ENCODE measurements at regions not wholly inside any gene's neighbourhood (a gene's known extent, or its start where the extent isn't known, plus 50 kb on each side); places are given as distances from the start of the nearest gene placed in this dataset.

- TF ChIP-seq CTCF (IDR thresholded peaks at IDR 0.05; ENCODE audit: low read depth, low read length) = no peak
- no peak for DNase-seq (ENCODE audit: low read depth, low spot score)
- in situ Hi-C loops (cut with HindIII; ENCODE audit: low sequenced_read_pairs) = no loop called here
These were observed 211.1 kb upstream of the NUDT6 start for GRCh38 chr4:123133397-123134050.

GRCh38 chr4:123144616-123145015 lies 222.2 kb upstream of the NUDT6 start:
- in situ Hi-C loops (cut with HindIII; ENCODE audit: low sequenced_read_pairs) = no loop called here
- H3K4me3 ChIP-seq (ENCODE audit: low read depth, low read length) = no peak overlapping the region
- TF ChIP-seq CTCF (IDR thresholded peaks at IDR 0.05; ENCODE audit: low read depth, low read length) = no peak
- no peak for DNase-seq (ENCODE audit: low read depth, low spot score)

More at GRCh38 chr4:123133397-123134050, 211.1 kb upstream of the NUDT6 start:
- H3K4me3 ChIP-seq (ENCODE audit: low read depth, low read length) = no peak overlapping the region

DNA sequence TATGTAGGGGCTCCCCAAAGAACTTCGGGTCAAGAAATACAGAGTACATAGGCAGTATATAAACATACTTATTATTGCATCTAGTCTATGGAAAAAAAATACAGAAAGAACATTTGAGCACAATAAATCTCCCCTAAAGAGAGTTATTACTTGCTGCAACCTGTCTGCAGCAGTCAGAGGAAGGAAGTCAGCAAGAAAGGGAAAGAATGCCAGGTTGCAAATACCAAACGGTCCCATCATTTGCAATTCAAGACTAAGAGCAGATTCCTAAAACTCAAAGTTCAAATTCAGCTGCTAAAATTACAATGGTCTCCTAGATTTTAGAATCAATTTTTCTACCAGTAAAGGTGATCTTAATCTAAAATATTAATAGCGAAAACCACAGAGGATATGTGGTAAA lies 236.2 kb upstream of the NUDT6 start:
- no peak for DNase-seq (ENCODE audit: low read depth, low spot score)
- H3K4me3 ChIP-seq (ENCODE audit: low read depth, low read length) = no peak overlapping the region
- no peak for TF ChIP-seq CTCF (IDR thresholded peaks at IDR 0.05; ENCODE audit: low read depth, low read length)
- in situ Hi-C loops (cut with HindIII; ENCODE audit: low sequenced_read_pairs) = no loop called here

DNA sequence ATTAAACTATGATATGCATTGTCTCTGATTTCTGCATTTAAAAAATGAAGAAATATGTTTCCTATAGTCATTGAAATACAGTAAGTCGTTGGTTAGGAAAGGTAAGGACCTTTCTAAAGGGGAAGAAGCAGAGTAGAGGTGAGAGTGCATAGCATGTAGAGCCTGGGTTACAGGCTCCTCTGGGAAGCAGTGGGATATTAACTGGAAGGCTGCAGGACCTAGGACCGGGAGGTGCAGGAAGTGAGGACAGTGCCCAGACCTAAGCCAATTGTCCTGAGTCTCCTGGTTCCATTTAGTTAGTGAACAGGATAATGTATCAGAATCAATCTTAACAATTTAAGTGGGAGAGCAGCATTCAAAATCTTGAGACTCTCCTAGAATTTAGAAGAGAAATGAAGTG lies 237.1 kb upstream of the NUDT6 start:
- H3K4me3 ChIP-seq (ENCODE audit: low read depth, low read length) = no peak overlapping the region
- in situ Hi-C loops (cut with HindIII; ENCODE audit: low sequenced_read_pairs) = no loop called here
- TF ChIP-seq CTCF (IDR thresholded peaks at IDR 0.05; ENCODE audit: low read depth, low read length) = no peak
- DNase-seq (ENCODE audit: low read depth, low spot score) = no peak

DNA sequence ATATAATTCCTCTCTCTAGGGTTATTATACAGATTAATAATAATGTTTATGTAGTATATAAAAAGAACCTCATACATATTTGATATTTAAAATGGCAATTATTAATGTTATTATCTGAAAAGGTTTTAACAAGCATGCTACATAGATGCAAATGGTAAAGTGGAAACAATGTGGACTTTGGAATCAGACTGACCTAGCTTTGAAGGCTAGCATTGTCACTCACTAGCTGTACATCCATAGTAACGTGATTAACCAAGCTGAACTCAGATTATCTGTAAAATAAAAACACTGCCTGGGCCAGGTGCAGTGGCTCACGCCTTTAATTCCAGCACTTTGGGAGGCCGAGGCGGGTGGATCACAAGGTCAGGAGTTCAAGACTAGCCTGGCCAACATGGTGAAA lies 233.7 kb upstream of the SPRY1 start:
- DNase-seq (ENCODE audit: low read depth, low spot score) = no peak
- no peak for TF ChIP-seq CTCF (IDR thresholded peaks at IDR 0.05; ENCODE audit: low read depth, low read length)
- H3K4me3 ChIP-seq (ENCODE audit: low read depth, low read length) = no peak overlapping the region
- in situ Hi-C loops (cut with HindIII; ENCODE audit: low sequenced_read_pairs) = no loop called here

DNA sequence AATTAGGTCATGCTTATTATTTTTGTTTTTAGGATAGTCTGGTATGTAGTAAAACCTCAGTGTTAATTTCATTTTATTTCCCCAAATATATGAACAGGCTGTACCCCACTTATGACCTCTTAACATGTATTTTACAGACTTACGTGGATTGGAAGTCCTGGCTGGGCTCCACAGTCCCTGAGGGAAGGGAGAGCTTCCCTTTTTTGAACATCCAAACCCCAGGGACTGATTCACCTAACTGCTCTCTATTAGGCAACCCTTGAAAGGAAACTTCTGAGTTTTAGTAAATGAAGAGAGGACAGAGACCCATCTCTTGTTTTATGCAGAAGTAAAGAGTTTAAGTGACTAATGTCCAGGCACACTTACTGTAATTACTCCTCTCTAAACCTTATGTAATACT lies 233.1 kb upstream of the SPRY1 start:
- in situ Hi-C loops (cut with HindIII; ENCODE audit: low sequenced_read_pairs) = no loop called here
- no peak for DNase-seq (ENCODE audit: low read depth, low spot score)
- TF ChIP-seq CTCF (IDR thresholded peaks at IDR 0.05; ENCODE audit: low read depth, low read length) = no peak
- H3K4me3 ChIP-seq (ENCODE audit: low read depth, low read length) = no peak overlapping the region

All from astrocyte of the spinal cord (primary cell).